Neural cell (in vitro differentiated cells): ENCODE measurements at regions not wholly inside any gene's neighbourhood (a gene's known extent, or its start where the extent isn't known, plus 50 kb on each side); places are given as distances from the start of the nearest gene placed in this dataset.

Experiments used
- CTCF ChIP-seq: fragments of 450-650 bp; IDR thresholded peaks from 2 replicates; pipeline ENCODE4 v1.5.1; 2014; ENCODE audit warnings: antibody characterized with exemption, mild to moderate bottlenecking, moderate library complexity; ENCODE audit not compliant: poor library complexity, severe bottlenecking
- EP300 ChIP-seq: fragments of 450-650 bp; conservative IDR thresholded peaks from 2 replicates; pipeline ENCODE4 v1.6.1; 2014; ENCODE audit warnings: antibody characterized with exemption, mild to moderate bottlenecking, moderate library complexity; ENCODE audit not compliant: poor library complexity, severe bottlenecking
- EZH2 ChIP-seq: fragments of 200-600, 300-800 bp; shearing (Covaris generic), sonication (generic); IDR thresholded peaks from 2 replicates; pipeline ENCODE4 v1.6.1; 2014; ENCODE audit warnings: antibody characterized with exemption, low read length, borderline replicate concordance, mild to moderate bottlenecking; ENCODE audit not compliant: insufficient read depth, poor library complexity, severe bottlenecking
- POLR2AphosphoS5 ChIP-seq: IDR thresholded peaks from 2 replicates; pipeline ENCODE4 v1.6.1; 2012
- RAD21 ChIP-seq: fragments of 450-650 bp; conservative IDR thresholded peaks from 2 replicates; pipeline ENCODE4 v1.6.1; 2014; ENCODE audit warnings: antibody characterized with exemption, mild to moderate bottlenecking, moderate library complexity
- REST ChIP-seq: IDR thresholded peaks from 2 replicates; pipeline ENCODE4 v1.6.1; 2012; ENCODE audit warnings: borderline replicate concordance

DNA sequence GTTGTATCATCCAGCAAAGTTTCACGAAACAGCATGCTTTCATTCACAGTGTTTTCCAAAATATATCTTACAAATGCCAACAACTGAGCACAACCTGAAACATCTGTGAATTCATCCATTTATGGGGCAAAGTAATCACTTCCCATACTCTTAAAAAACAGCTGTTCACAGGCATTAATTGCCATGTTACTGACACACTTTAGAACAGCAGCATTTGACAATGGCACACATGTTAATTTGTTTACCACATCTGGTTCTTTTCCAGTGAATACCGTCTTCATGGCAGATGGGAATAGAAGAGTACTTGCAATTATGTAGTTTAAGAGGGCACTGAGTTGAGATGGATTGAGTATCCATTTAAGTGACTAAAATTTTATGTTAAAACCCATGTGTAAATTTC, 347.4 kb upstream of the LRP1B start:
- TF ChIP-seq RAD21 (no peak), CTCF (no peak), REST (no peak), POLR2AphosphoS5 (no peak), EZH2 (no peak), EP300 (no peak)
